IMR-90 (cell line): ENCODE measurements at regions not wholly inside any gene's neighbourhood (a gene's known extent, or its start where the extent isn't known, plus 50 kb on each side); places are given as distances from the start of the nearest gene placed in this dataset.

Experiments
- ATAC-seq: fragments of 200-7000 bp; cut with Tn5 transposase; 2 replicates; pipeline ENCODE4 v1.9.1; 2020; ENCODE audit warnings: low read depth, mild to moderate bottlenecking, moderate library complexity
- BruUV-seq: library from RNA; stranded (reverse); fragments of 400-500 nt; replicated peaks from 2 replicates; lab custom pipeline; 2021; lab: Mats Ljungman, UMichigan
- CTCF ChIA-PET: fragments of 300-600 bp; formaldehyde crosslinking; extraction: SDS; loops from one replicate; lab custom pipeline; 2021; ENCODE audit warnings: antibody characterized with exemption; lab: Yijun Ruan, JAX
- POLR2A ChIA-PET: fragments of 300-600 bp; sonication (Branson Sonifier 250); formaldehyde crosslinking; loops from one replicate; lab custom pipeline; 2022; ENCODE audit warnings: antibody characterized with exemption; ENCODE audit not compliant: unreplicated experiment; lab: Charles Lee
- DNase-seq: peaks from one replicate; pipeline ENCODE4 v3.0.0; 2013
- H2AFZ ChIP-seq: replicated peaks from 2 replicates; pipeline ENCODE3; 2013; ENCODE audit warnings: low read length, mild to moderate bottlenecking; ENCODE audit not compliant: poor library complexity
- H2AK5ac ChIP-seq: 2 replicates; pipeline ENCODE4 v1.6.1; 2013; ENCODE audit warnings: low read depth, low read length, inconsistent platforms
- H2AK9ac ChIP-seq: replicated peaks from 2 replicates; pipeline ENCODE3; 2013; ENCODE audit warnings: mild to moderate bottlenecking, low read depth, low read length, moderate library complexity; ENCODE audit not compliant: poor library complexity
- H2BK120ac ChIP-seq: 2 replicates; pipeline ENCODE4 v1.6.1; 2013; ENCODE audit warnings: low read depth, low read length, inconsistent platforms
- H2BK15ac ChIP-seq: 3 replicates; pipeline ENCODE4 v1.6.1; 2013; ENCODE audit warnings: low read depth, low read length, inconsistent platforms
- H2BK20ac ChIP-seq: 2 replicates; pipeline ENCODE4 v1.6.1; 2013; ENCODE audit warnings: low read depth, mild to moderate bottlenecking, inconsistent platforms, low read length, moderate library complexity
- H2BK5ac ChIP-seq: 2 replicates; pipeline ENCODE4 v1.6.1; 2013; ENCODE audit warnings: mild to moderate bottlenecking, low read depth, low read length, inconsistent platforms; ENCODE audit not compliant: poor library complexity, severe bottlenecking
- H3K14ac ChIP-seq: replicated peaks from 2 replicates; pipeline ENCODE4 v1.6.1; 2013; ENCODE audit warnings: low read depth, low read length, inconsistent platforms
- H3K18ac ChIP-seq: 2 replicates; pipeline ENCODE4 v1.6.1; 2013; ENCODE audit warnings: low read depth, low read length, control low read depth
- H3K23ac ChIP-seq: 2 replicates; pipeline ENCODE4 v1.6.1; 2013; ENCODE audit warnings: low read depth, low read length, inconsistent platforms
- H3K27ac ChIP-seq: 2 replicates; pipeline ENCODE4 v1.5.1; 2013; ENCODE audit warnings: mild to moderate bottlenecking, control low read depth, low read length; ENCODE audit not compliant: insufficient read depth
- H3K27me3 ChIP-seq: 2 replicates; pipeline ENCODE4 v1.6.1; 2013; ENCODE audit warnings: low read length; ENCODE audit not compliant: control insufficient read depth, insufficient read depth
- H3K36me3 ChIP-seq: 2 replicates; pipeline ENCODE4 v1.6.1; 2013; ENCODE audit warnings: low read length, mixed read lengths; ENCODE audit not compliant: control insufficient read depth, insufficient read depth
- H3K4ac ChIP-seq: 2 replicates; pipeline ENCODE4 v1.6.1; 2013; ENCODE audit warnings: low read depth, low read length, inconsistent platforms
- H3K4me1 ChIP-seq: 2 replicates; pipeline ENCODE4 v1.6.1; 2013; ENCODE audit warnings: low read length, mixed read lengths; ENCODE audit not compliant: control insufficient read depth, insufficient read depth
- H3K4me2 ChIP-seq: 2 replicates; pipeline ENCODE4 v1.6.1; 2013; ENCODE audit warnings: low read depth, mild to moderate bottlenecking, control low read depth, low read length, moderate library complexity
- H3K4me3 ChIP-seq: 2 replicates; pipeline ENCODE4 v1.5.1; 2013; ENCODE audit warnings: low read depth, mild to moderate bottlenecking, control low read depth, low read length, moderate library complexity; ENCODE audit not compliant: insufficient read depth
- H3K56ac ChIP-seq: 2 replicates; pipeline ENCODE4 v1.6.1; 2013; ENCODE audit warnings: low read length, inconsistent platforms; ENCODE audit not compliant: insufficient read depth; ENCODE audit errors: extremely low read depth
- H3K79me1 ChIP-seq, 2 experiments: 2 replicates each; pipeline ENCODE4 v1.6.1; 2013; ENCODE audit warnings: low read length in 2 of 2, inconsistent platforms in 1 of 2, low read depth in 1 of 2
- H3K9ac ChIP-seq: 2 replicates; pipeline ENCODE4 v1.6.1; 2013; ENCODE audit warnings: low read depth, low read length, control low read depth
- H3K9me1 ChIP-seq: 2 replicates; pipeline ENCODE4 v1.6.1; 2013; ENCODE audit warnings: low read length, inconsistent platforms; ENCODE audit not compliant: insufficient read depth
- H3K9me3 ChIP-seq: 2 replicates; pipeline ENCODE4 v1.6.1; 2013; ENCODE audit warnings: low read length; ENCODE audit not compliant: control insufficient read depth, insufficient read depth
- H4K20me1 ChIP-seq: 2 replicates; pipeline ENCODE4 v1.6.1; 2013; ENCODE audit warnings: low read length, inconsistent platforms; ENCODE audit not compliant: insufficient read depth
- H4K5ac ChIP-seq: 2 replicates; pipeline ENCODE4 v1.6.1; 2013; ENCODE audit warnings: mild to moderate bottlenecking, low read depth, low read length, control low read depth
- H4K8ac ChIP-seq, 2 experiments: 2 replicates each; pipeline ENCODE4 v1.6.1; 2013; ENCODE audit warnings: low read depth in 2 of 2, low read length in 2 of 2, control low read depth in 1 of 2, inconsistent platforms in 1 of 2
- H4K91ac ChIP-seq: 2 replicates; pipeline ENCODE4 v1.6.1; 2013; ENCODE audit warnings: low read depth, low read length, inconsistent platforms; ENCODE audit not compliant: insufficient read depth
- CEBPB ChIP-seq: IDR thresholded peaks from 2 replicates; pipeline ENCODE4 v1.6.1; 2012; ENCODE audit warnings: low read depth, low read length, improper control_type of control experiment
- CTCF ChIP-seq: conservative IDR thresholded peaks from 2 replicates; pipeline ENCODE4 v1.5.1; 2012; ENCODE audit warnings: mild to moderate bottlenecking, low read depth, low read length, improper control_type of control experiment
- FOS ChIP-seq: fragments of 150-350 bp; IDR thresholded peaks from 2 replicates; pipeline ENCODE4 v1.6.1; 2016; ENCODE audit warnings: low read depth, low read length
- MAZ ChIP-seq: IDR thresholded peaks from 2 replicates; pipeline ENCODE4 v1.6.1; 2012; ENCODE audit warnings: low read depth, mild to moderate bottlenecking, low read length, improper control_type of control experiment, moderate library complexity, borderline replicate concordance
- MXI1 ChIP-seq: IDR thresholded peaks from 2 replicates; pipeline ENCODE4 v1.6.1; 2012; ENCODE audit warnings: low read depth, mild to moderate bottlenecking, low read length, moderate library complexity, borderline replicate concordance
- NFE2L2 ChIP-seq: fragments of 150-350 bp; IDR thresholded peaks from 2 replicates; pipeline ENCODE4 v1.6.1; 2016; ENCODE audit warnings: low read depth, mild to moderate bottlenecking, low read length
- RCOR1 ChIP-seq: IDR thresholded peaks from 2 replicates; pipeline ENCODE4 v1.6.1; 2012; ENCODE audit warnings: mild to moderate bottlenecking, low read length, improper control_type of control experiment; ENCODE audit not compliant: insufficient replicate concordance
- RFX5 ChIP-seq: IDR thresholded peaks from 2 replicates; pipeline ENCODE4 v1.8.0; 2012; ENCODE audit warnings: low read depth, mild to moderate bottlenecking, low read length, moderate library complexity
- WGBS, 2 experiments: methylation state at CpG; one replicate each; pipeline versions ENCODE4 v1.1.5 to v1.1.7; 2013; ENCODE audit warnings: missing lambda C conversion rate in 2 of 2; ENCODE audit not compliant: insufficient read length in 1 of 2; ENCODE audit errors: extremely low coverage in 2 of 2; 5-methylcytosine and 5-hydroxymethylcytosine counted together
- dilution Hi-C: fragments of 300-500 bp; cut with HindIII; formaldehyde crosslinking; loops from one replicate; pipeline ENCODE4 v1.14.3; 2018; ENCODE audit warnings: low sequenced_read_pairs; ENCODE audit not compliant: unreplicated experiment
- in situ Hi-C: fragments of 300-500 bp; cut with MboI; formaldehyde crosslinking; loops from 3 replicates; pipeline ENCODE4 v1.14.3; 2019; ENCODE audit warnings: low sequenced_read_pairs, inconsistent platforms, mixed read lengths
- intact Hi-C: fragments of 100-400 bp; cut with micrococcal nuclease; formaldehyde crosslinking; loops from 2 replicates; pipeline ENCODE4 v1.10.0; 2022

DNA sequence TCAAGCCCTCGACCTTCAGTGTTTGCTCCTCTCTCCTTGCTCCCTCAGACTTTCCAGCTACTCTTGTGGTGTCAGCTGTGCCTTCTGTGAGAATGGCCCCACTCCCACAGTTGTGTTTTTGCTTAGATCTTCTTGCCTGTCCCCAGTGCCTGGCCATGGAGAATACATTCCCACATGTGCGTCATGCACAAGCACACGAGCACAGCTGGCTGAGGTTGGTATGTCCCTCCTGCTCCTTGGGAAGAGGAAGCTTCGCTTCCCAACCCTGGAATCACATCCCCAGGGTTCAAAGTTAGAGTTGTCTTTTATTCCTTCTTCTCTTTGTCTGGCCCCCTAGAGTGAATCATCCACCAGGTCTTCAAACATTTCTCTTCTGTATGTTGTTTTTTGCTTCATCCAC lies 518.6 kb downstream of the CCDC171 start:
- no peak overlapping the region for H3K56ac ChIP-seq
- ATAC-seq (no peak), DNase-seq (no peak)
- peak overlapping the region; percentile 69; the same call in 1 of the 2 replicates for H3K14ac ChIP-seq
- no CpG with 5 or more reads among the region's 4 CpGs for WGBS, 2 experiments
- H3K18ac ChIP-seq = no peak overlapping the region
- H2AK9ac ChIP-seq = no peak overlapping the region
- no peaks in the 10 kb centered on the region for H3K27me3 ChIP-seq
- H3K9me3 ChIP-seq = no peaks in the 10 kb centered on the region
- CTCF ChIA-PET = interaction anchor here (0.5 to 0.8 kb wide), 2 partner anchors 26 to 33 kb away, joined by 3 read pairs; no protein-coding TSS in a partner anchor
- H3K23ac ChIP-seq = 0 out of 2 replicates have a peak overlapping the region, but pooled peaks have one; percentile 26
- peaks cover 16% of the 10 kb centered on the region for H3K4me1 ChIP-seq
- no peak overlapping the region for H2BK5ac ChIP-seq
- no peaks in the 10 kb centered on the region for H3K36me3 ChIP-seq
- H2AK5ac ChIP-seq = peak overlapping the region; percentile 78
- intact Hi-C loops (no loop called here), in situ Hi-C loops (no loop called here), dilution Hi-C loops (no loop called here)
- no TSS peak for BruUV-seq
- no peak overlapping the region for H4K8ac ChIP-seq
- no peaks in the 10 kb centered on the region for H4K20me1 ChIP-seq
- peaks cover 8% of the 10 kb centered on the region; the same call in 1 of the 2 replicates for H3K9me1 ChIP-seq
- H2BK20ac ChIP-seq = peak overlapping the region; percentile 38
- H3K4ac ChIP-seq = peak overlapping the region; percentile 80
- peak overlapping the region; percentile 88; the same call in 1 of the 3 replicates for H2BK15ac ChIP-seq
- peak overlapping the region; percentile 8 for H2AFZ ChIP-seq
- no peak overlapping the region for H3K4me3 ChIP-seq
- H4K91ac ChIP-seq = 0 out of 2 replicates have a peak overlapping the region, but pooled peaks have one; percentile 54
- peak overlapping the region; percentile 92; the same call in 1 of the 2 replicates for H2BK120ac ChIP-seq
- no peak overlapping the region for H3K9ac ChIP-seq
- no peak overlapping the region for H3K27ac ChIP-seq
- H4K5ac ChIP-seq = no peak overlapping the region
- POLR2A ChIA-PET = no interaction called here
- H3K4me2 ChIP-seq = no peak overlapping the region
- H3K79me1 ChIP-seq = no peaks in the 10 kb centered on the region
- no peak for TF ChIP-seq FOS
- TF ChIP-seq CTCF = no peak
- TF ChIP-seq MAZ = no peak
- no peak for TF ChIP-seq CEBPB
- TF ChIP-seq NFE2L2 = no peak
- no peak for TF ChIP-seq MXI1
- TF ChIP-seq RCOR1 = no peak
- TF ChIP-seq RFX5 = no peak
